GM12865 (cell line): ENCODE measurements at regions not wholly inside any gene's neighbourhood (a gene's known extent, or its start where the extent isn't known, plus 50 kb on each side); places are given as distances from the start of the nearest gene placed in this dataset.

Experiments
- DNase-seq: peaks from one replicate; pipeline ENCODE4 v3.0.0; 2010; ENCODE audit warnings: low read depth
- H3K4me3 ChIP-seq: 2 replicates; pipeline ENCODE4 v1.5.1; 2011; ENCODE audit warnings: mild to moderate bottlenecking, low read depth, low read length, control low read depth
- CTCF ChIP-seq: IDR thresholded peaks from 2 replicates; pipeline ENCODE4 v1.5.1; 2011; ENCODE audit warnings: low read length, control low read depth, low read depth, inconsistent platforms; ENCODE audit not compliant: insufficient read depth; ENCODE audit errors: missing control alignments

- no peak for TF ChIP-seq CTCF
- no peak overlapping the region for H3K4me3 ChIP-seq
- DNase-seq = no peak
Observed at GRCh38 chr1:221626041-221626440, 115.8 kb downstream of the DUSP10 start.

GRCh38 chr1:221630236-221630635 lies 111.7 kb downstream of the DUSP10 start:
- no peak overlapping the region for H3K4me3 ChIP-seq
- DNase-seq = no peak
- no peak for TF ChIP-seq CTCF

- no peak overlapping the region for H3K4me3 ChIP-seq
- DNase-seq = no peak
- no peak for TF ChIP-seq CTCF
Observed at GRCh38 chr1:221631556-221631955, 110.3 kb downstream of the DUSP10 start.

- H3K4me3 ChIP-seq = no peak overlapping the region
- no peak for DNase-seq
- no peak for TF ChIP-seq CTCF
Observed at GRCh38 chr1:221632072-221632471, 109.8 kb downstream of the DUSP10 start.

- TF ChIP-seq CTCF = no peak
- DNase-seq = no peak
- H3K4me3 ChIP-seq = no peak overlapping the region
Observed at GRCh38 chr1:221633841-221634409, 108.0 kb downstream of the DUSP10 start.

GRCh38 chr1:221634606-221635005 lies 107.3 kb downstream of the DUSP10 start:
- no peak for DNase-seq
- no peak overlapping the region for H3K4me3 ChIP-seq
- TF ChIP-seq CTCF = no peak

GRCh38 chr1:221635305-221635704 lies 106.6 kb downstream of the DUSP10 start:
- no peak for DNase-seq
- no peak for TF ChIP-seq CTCF
- H3K4me3 ChIP-seq = no peak overlapping the region
